B cell (primary cell): ENCODE measurements at regions not wholly inside any gene's neighbourhood (a gene's known extent, or its start where the extent isn't known, plus 50 kb on each side); places are given as distances from the start of the nearest gene placed in this dataset.

Experiments used
- CTCF ChIP-seq: fragments of 200-600 bp; IDR thresholded peaks from one replicate; pipeline ENCODE4 v1.8.0; 2022; ENCODE audit warnings: antibody characterized with exemption, mild to moderate bottlenecking
- EZH2 ChIP-seq: IDR thresholded peaks from 2 replicates; pipeline ENCODE4 v1.6.1; 2012; ENCODE audit warnings: borderline replicate concordance, low read depth, mild to moderate bottlenecking, moderate library complexity, low read length; ENCODE audit not compliant: insufficient read depth, poor library complexity, severe bottlenecking

GRCh38 chr14:84236290-84236689 is 1293.7 kb upstream of the FLRT2 start:
- TF ChIP-seq CTCF (no peak), EZH2 (no peak)
